Upper lobe of left lung (tissue), 4 donors: ENCODE measurements at regions not wholly inside any gene's neighbourhood (a gene's known extent, or its start where the extent isn't known, plus 50 kb on each side); places are given as distances from the start of the nearest gene placed in this dataset.

ENCODE experiments used
- CTCF ChIP-seq, 6 experiments: fragments of 450-650 bp in 4 of 6; fragments of 200-600 bp in 2 of 6; sonication (generic) in 2 of 6; IDR thresholded peaks; one replicate each; pipeline ENCODE4 v1.5.1; 2016 to 2019; ENCODE audit warnings: antibody characterized with exemption in 6 of 6
- POLR2AphosphoS5 ChIP-seq, 2 donors: sonication (generic); formaldehyde crosslinking; IDR thresholded peaks; one replicate each; pipeline ENCODE4 v1.5.1; 2017; ENCODE audit warnings: antibody characterized with exemption in 2 of 2

DNA sequence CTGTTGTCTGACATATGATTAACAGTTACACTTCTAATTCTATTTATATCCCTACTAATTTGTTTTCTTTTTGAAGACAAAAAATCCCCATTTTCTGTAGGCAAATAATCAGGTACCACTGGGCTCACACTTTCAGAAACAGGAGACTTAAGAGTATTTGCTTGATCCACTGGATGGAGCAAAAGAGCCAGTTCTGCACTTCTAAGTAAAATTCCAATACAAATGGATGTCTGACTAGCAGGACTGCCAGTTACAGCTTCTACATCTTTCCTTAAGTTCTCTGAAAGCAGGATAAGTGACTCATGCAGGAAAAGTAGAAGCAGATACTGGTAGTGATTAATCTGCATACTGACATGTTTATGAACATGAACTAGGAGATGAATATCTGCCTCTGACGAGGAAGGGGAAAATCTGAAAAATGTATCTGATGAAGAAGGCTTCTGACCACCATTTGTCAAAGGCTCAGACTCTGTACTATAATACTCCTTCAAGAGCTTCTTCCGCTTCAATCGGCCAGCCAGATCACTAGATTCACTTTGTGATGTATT, 73.8 kb upstream of the ANKS1B start:
- no peak for TF ChIP-seq CTCF (IDR thresholded peaks at IDR 0.05)
- no peak for TF ChIP-seq POLR2AphosphoS5 (IDR thresholded peaks at IDR 0.05)
